ENCODE measurements at regions not wholly inside any gene's neighbourhood (a gene's known extent, or its start where the extent isn't known, plus 50 kb on each side); places are given as distances from the start of the nearest gene placed in this dataset.

- no peak for TF ChIP-seq CTCF (IDR thresholded peaks at IDR 0.05; ENCODE audit: insufficient read depth, low read length, poor library complexity, severe bottlenecking)
- no peak for DNase-seq (ENCODE audit: low read depth)
- H3K27me3 ChIP-seq (ENCODE audit: control insufficient read depth, insufficient read depth, low read length): no peaks in the 10 kb centered on the region
- no peak overlapping the region for H3K4me3 ChIP-seq (ENCODE audit: low read depth, low read length)
- no peaks in the 10 kb centered on the region for H3K36me3 ChIP-seq (ENCODE audit: control insufficient read depth, insufficient read depth, low read length)
These were observed 1120.5 kb upstream of the FLRT2 start for GRCh38 chr14:84409435-84409834.

GRCh38 chr14:84410344-84410743 is 1119.6 kb upstream of the FLRT2 start:
- Histone ChIP-seq H3K4me3 (ENCODE audit: low read depth, low read length) (no peak overlapping the region), H3K27me3 (ENCODE audit: control insufficient read depth, insufficient read depth, low read length) (no peaks in the 10 kb centered on the region), H3K36me3 (ENCODE audit: control insufficient read depth, insufficient read depth, low read length) (no peaks in the 10 kb centered on the region)
- DNase-seq (ENCODE audit: low read depth): no peak
- no peak for TF ChIP-seq CTCF (IDR thresholded peaks at IDR 0.05; ENCODE audit: insufficient read depth, low read length, poor library complexity, severe bottlenecking)

- Histone ChIP-seq H3K27me3 (ENCODE audit: control insufficient read depth, insufficient read depth, low read length) (no peaks in the 10 kb centered on the region), H3K4me3 (ENCODE audit: low read depth, low read length) (no peak overlapping the region), H3K36me3 (ENCODE audit: control insufficient read depth, insufficient read depth, low read length) (no peaks in the 10 kb centered on the region)
- no peak for TF ChIP-seq CTCF (IDR thresholded peaks at IDR 0.05; ENCODE audit: insufficient read depth, low read length, poor library complexity, severe bottlenecking)
- no peak for DNase-seq (ENCODE audit: low read depth)
These were observed 1109.7 kb upstream of the FLRT2 start for GRCh38 chr14:84420221-84420620.

GRCh38 chr14:84421621-84422020 is 1108.3 kb upstream of the FLRT2 start:
- Histone ChIP-seq H3K36me3 (ENCODE audit: control insufficient read depth, insufficient read depth, low read length) (no peaks in the 10 kb centered on the region), H3K4me3 (ENCODE audit: low read depth, low read length) (no peak overlapping the region), H3K27me3 (ENCODE audit: control insufficient read depth, insufficient read depth, low read length) (no peaks in the 10 kb centered on the region)
- no peak for DNase-seq (ENCODE audit: low read depth)
- no peak for TF ChIP-seq CTCF (IDR thresholded peaks at IDR 0.05; ENCODE audit: insufficient read depth, low read length, poor library complexity, severe bottlenecking)

- Histone ChIP-seq H3K4me3 (ENCODE audit: low read depth, low read length) (no peak overlapping the region), H3K36me3 (ENCODE audit: control insufficient read depth, insufficient read depth, low read length) (no peaks in the 10 kb centered on the region), H3K27me3 (ENCODE audit: control insufficient read depth, insufficient read depth, low read length) (no peaks in the 10 kb centered on the region)
- no peak for DNase-seq (ENCODE audit: low read depth)
- TF ChIP-seq CTCF (IDR thresholded peaks at IDR 0.05; ENCODE audit: insufficient read depth, low read length, poor library complexity, severe bottlenecking): no peak
These were observed 1104.0 kb upstream of the FLRT2 start for GRCh38 chr14:84425968-84426367.

GRCh38 chr14:84432676-84433075 is 1097.3 kb upstream of the FLRT2 start:
- Histone ChIP-seq H3K4me3 (ENCODE audit: low read depth, low read length) (no peak overlapping the region), H3K36me3 (ENCODE audit: control insufficient read depth, insufficient read depth, low read length) (no peaks in the 10 kb centered on the region), H3K27me3 (ENCODE audit: control insufficient read depth, insufficient read depth, low read length) (no peaks in the 10 kb centered on the region)
- DNase-seq (ENCODE audit: low read depth): no peak
- TF ChIP-seq CTCF (IDR thresholded peaks at IDR 0.05; ENCODE audit: insufficient read depth, low read length, poor library complexity, severe bottlenecking): no peak

All from kidney epithelial cell (primary cell).